NCI-H1417 treated with DMSO at 0.1 percent for 48 hours (cell line): ENCODE measurements at regions not wholly inside any gene's neighbourhood (a gene's known extent, or its start where the extent isn't known, plus 50 kb on each side); places are given as distances from the start of the nearest gene placed in this dataset.

ENCODE experiments used
- DNase-seq: peaks from one replicate; lab custom pipeline; 2025; lab: John Stamatoyannopoulos, UW

GRCh38 chr3:147851062-147851461, 441.9 kb downstream of the ZIC1 start:
- no peak for DNase-seq

GRCh38 chr3:147854542-147854941, 445.4 kb downstream of the ZIC1 start:
- no peak for DNase-seq

GRCh38 chr3:147864754-147865354, 455.7 kb downstream of the ZIC1 start:
- no peak for DNase-seq

- DNase-seq: no peak
These were observed 457.4 kb downstream of the ZIC1 start for GRCh38 chr3:147866561-147866960.

- no peak for DNase-seq
These were observed 463.4 kb downstream of the ZIC1 start for GRCh38 chr3:147872568-147872967.

- DNase-seq: peak; percentile 56
These were observed 466.3 kb downstream of the ZIC1 start for GRCh38 chr3:147875498-147875897.

GRCh38 chr3:147881933-147882332, 472.8 kb downstream of the ZIC1 start:
- no peak for DNase-seq

GRCh38 chr3:147886879-147887278, 477.7 kb downstream of the ZIC1 start:
- no peak for DNase-seq

GRCh38 chr3:147887797-147888196, 478.6 kb downstream of the ZIC1 start:
- DNase-seq: no peak

GRCh38 chr3:147890114-147890513, 480.9 kb downstream of the ZIC1 start:
- DNase-seq: no peak

GRCh38 chr3:147895509-147895908, 486.3 kb downstream of the ZIC1 start:
- no peak for DNase-seq

GRCh38 chr3:147900851-147901250, 491.7 kb downstream of the ZIC1 start:
- no peak for DNase-seq

- no peak for DNase-seq
These were observed 493.9 kb downstream of the ZIC1 start for GRCh38 chr3:147903026-147903425.

- DNase-seq: no peak
These were observed 495.3 kb downstream of the ZIC1 start for GRCh38 chr3:147904421-147904820.

GRCh38 chr3:147906285-147906684, 497.1 kb downstream of the ZIC1 start:
- no peak for DNase-seq

- DNase-seq: no peak
These were observed 505.4 kb downstream of the ZIC1 start for GRCh38 chr3:147914532-147914931.

- no peak for DNase-seq
These were observed 505.9 kb downstream of the ZIC1 start for GRCh38 chr3:147915057-147915456.

GRCh38 chr3:147919496-147919895, 510.3 kb downstream of the ZIC1 start:
- DNase-seq: no peak

- DNase-seq: no peak
These were observed 511.9 kb downstream of the ZIC1 start for GRCh38 chr3:147921051-147921450.

GRCh38 chr3:147924755-147925154, 515.6 kb downstream of the ZIC1 start:
- no peak for DNase-seq

GRCh38 chr3:147925272-147925671, 516.1 kb downstream of the ZIC1 start:
- no peak for DNase-seq

GRCh38 chr3:147930232-147930807, 521.2 kb downstream of the ZIC1 start:
- no peak for DNase-seq

GRCh38 chr3:147934451-147935180, 525.5 kb downstream of the ZIC1 start:
- DNase-seq: no peak

- DNase-seq: no peak
These were observed 528.2 kb downstream of the ZIC1 start for GRCh38 chr3:147937341-147937740.
